K562 (cell line): ENCODE measurements at regions not wholly inside any gene's neighbourhood (a gene's known extent, or its start where the extent isn't known, plus 50 kb on each side); places are given as distances from the start of the nearest gene placed in this dataset.

Experiments
- ATAC-seq: fragments of 200-7000 bp; cut with Tn5 transposase; 3 replicates; pipeline ENCODE4 v1.9.1; 2020; ENCODE audit warnings: moderate library complexity
- BruUV-seq: library from RNA; stranded (reverse); fragments of 400-500 nt; replicated peaks from 2 replicates; lab custom pipeline; 2021; lab: Mats Ljungman, UMichigan
- CTCF ChIA-PET: fragments of 300-600 bp; formaldehyde crosslinking; extraction: SDS; loops from one replicate; lab custom pipeline; 2021; ENCODE audit warnings: low intra/inter-chr PET ratio; lab: Yijun Ruan, JAX
- POLR2A ChIA-PET: fragments of 300-600, 350-650 bp; sonication (Branson Sonifier 250); formaldehyde crosslinking; extraction: SDS; loops from one replicate; lab custom pipeline; 2021; ENCODE audit warnings: antibody characterized with exemption, inconsistent platforms; lab: Yijun Ruan, JAX
- DNase-seq, 4 experiments: peaks; one replicate each; pipeline versions ENCODE4 v3.0.0 to v3.0.0-alpha.2; 2011 to 2018; ENCODE audit warnings: low spot score in 3 of 4, mixed read lengths in 3 of 4; ENCODE audit errors: extremely low read depth in 1 of 4
- FAIRE-seq: peaks from 2 replicates; lab custom pipeline; 2011; peaks lifted over from hg19 to GRCh38; lab: Jason Lieb, UNC
- H2AFZ ChIP-seq: 2 replicates; pipeline ENCODE4 v1.6.0; 2011; ENCODE audit warnings: low read depth, low read length, control low read depth, inconsistent platforms
- H3K27ac ChIP-seq: fragments of 200-600 bp; 3 replicates; pipeline ENCODE4 v1.8.0; 2011; ENCODE audit warnings: low read depth, mild to moderate bottlenecking, control low read depth, inconsistent platforms, low read length, moderate library complexity, mixed read lengths; ENCODE audit errors: extremely low read depth
- H3K27me3 ChIP-seq, 2 experiments: fragments of 300-600 bp in 1 of 2; 2 replicates in 1 of 2; 3 replicates in 1 of 2; pipeline versions ENCODE4 v1.6.0 to v1.8.0; 2011; ENCODE audit warnings: inconsistent platforms in 2 of 2, low read length in 2 of 2, mild to moderate bottlenecking in 1 of 2, mixed read lengths in 1 of 2, moderate library complexity in 1 of 2; ENCODE audit not compliant: control insufficient read depth in 2 of 2, insufficient read depth in 2 of 2
- H3K36me3 ChIP-seq: fragments of 300-600 bp; 3 replicates; pipeline ENCODE4 v1.8.0; 2011; ENCODE audit warnings: mild to moderate bottlenecking, low read length, inconsistent platforms; ENCODE audit not compliant: control insufficient read depth, insufficient read depth
- H3K4me1 ChIP-seq, 2 experiments: fragments of 200-600 bp in 1 of 2; replicated peaks in 1 of 2; 2 replicates in 1 of 2; 3 replicates in 1 of 2; pipeline versions ENCODE4 v1.5.1 to v1.8.0; 2011; ENCODE audit warnings: inconsistent platforms in 2 of 2, low read length in 2 of 2, mild to moderate bottlenecking in 1 of 2, mixed read lengths in 1 of 2, moderate library complexity in 1 of 2; ENCODE audit not compliant: control insufficient read depth in 2 of 2, insufficient read depth in 2 of 2
- H3K4me2 ChIP-seq: 2 replicates; pipeline ENCODE4 v1.6.1; 2011; ENCODE audit warnings: low read length, control low read depth, inconsistent platforms, mixed read lengths; ENCODE audit not compliant: insufficient read depth
- H3K4me3 ChIP-seq: fragments of 200-600 bp; sonication (generic), shearing (Covaris generic); 2 replicates; pipeline ENCODE4 v1.5.1; 2016; ENCODE audit warnings: control low read depth, inconsistent platforms
- H3K79me2 ChIP-seq: fragments of 200-600 bp; 3 replicates; pipeline ENCODE4 v1.8.0; 2011; ENCODE audit warnings: low read length, inconsistent platforms; ENCODE audit not compliant: control insufficient read depth, insufficient read depth
- H3K9ac ChIP-seq, 2 experiments: 2 replicates each; pipeline versions ENCODE4 v1.6.0 to v1.6.1; 2011; ENCODE audit warnings: low read depth in 2 of 2, low read length in 2 of 2, control low read depth in 1 of 2, inconsistent platforms in 1 of 2, mild to moderate bottlenecking in 1 of 2, mixed read lengths in 1 of 2; ENCODE audit not compliant: insufficient read depth in 1 of 2
- H3K9me1 ChIP-seq: one replicate; pipeline ENCODE4 v1.6.0; 2011; ENCODE audit warnings: inconsistent platforms, mild to moderate bottlenecking, low read length, moderate library complexity; ENCODE audit not compliant: control insufficient read depth, insufficient read depth
- H3K9me3 ChIP-seq: replicated peaks from 2 replicates; pipeline ENCODE4 v1.5.1; 2011; ENCODE audit warnings: low read depth, low read length, inconsistent platforms; ENCODE audit not compliant: control insufficient read depth, insufficient read depth
- H4K20me1 ChIP-seq: replicated peaks from 2 replicates; pipeline ENCODE4 v1.6.1; 2011; ENCODE audit warnings: low read length, inconsistent platforms, mixed read lengths; ENCODE audit not compliant: control insufficient read depth, insufficient read depth
- CCAR2 ChIP-seq: fragments of 200-400 bp; formaldehyde crosslinking; IDR thresholded peaks from 2 replicates; pipeline ENCODE4 v1.6.1; 2017; ENCODE audit warnings: mild to moderate bottlenecking, low read depth, low read length
- CHAMP1 ChIP-seq: fragments of 450-650 bp; IDR thresholded peaks from 2 replicates; pipeline ENCODE4 v1.6.1; 2016; ENCODE audit warnings: mild to moderate bottlenecking
- CREB1 ChIP-seq, 2 experiments: sonication (generic) in 1 of 2; formaldehyde crosslinking in 1 of 2; IDR thresholded peaks; 2 replicates each; pipeline versions ENCODE4 v1.6.1 to v1.8.0; 2012 to 2022; ENCODE audit warnings: inconsistent platforms in 1 of 2, mild to moderate bottlenecking in 1 of 2, missing genetic modification reagents in 1 of 2, moderate library complexity in 1 of 2
- ETV6 ChIP-seq, 3 experiments: fragments of 150-350 bp in 1 of 3; sonication (generic) in 1 of 3; formaldehyde crosslinking in 1 of 3; IDR thresholded peaks; 2 replicates each; pipeline versions ENCODE4 v1.6.1 to v1.8.0; 2014 to 2022; ENCODE audit warnings: borderline replicate concordance in 2 of 3, low read depth in 2 of 3, antibody characterized with exemption in 1 of 3, low read length in 1 of 3, mild to moderate bottlenecking in 1 of 3, missing genetic modification reagents in 1 of 3
- HDAC2 ChIP-seq: fragments of 450-650 bp; IDR thresholded peaks from 2 replicates; pipeline ENCODE4 v1.6.1; 2016; ENCODE audit warnings: mild to moderate bottlenecking
- MAFF ChIP-seq: IDR thresholded peaks from 2 replicates; pipeline ENCODE4 v1.6.1; 2012; ENCODE audit warnings: low read length, improper control_type of control experiment
- NCOA1 ChIP-seq: fragments of 450-650 bp; IDR thresholded peaks from 2 replicates; pipeline ENCODE4 v1.6.1; 2016; ENCODE audit warnings: low read depth
- NR3C1 ChIP-seq: sonication (generic); formaldehyde crosslinking; IDR thresholded peaks from 2 replicates; pipeline ENCODE4 v1.8.1; 2022; ENCODE audit warnings: missing genetic modification reagents
- SMAD3 ChIP-seq: fragments of 450-650 bp; formaldehyde crosslinking; conservative IDR thresholded peaks from 2 replicates; pipeline ENCODE4 v1.4.0; 2020; ENCODE audit warnings: mild to moderate bottlenecking
- SNIP1 ChIP-seq: fragments of 450-650 bp; IDR thresholded peaks from 2 replicates; pipeline ENCODE4 v1.7.1; 2017; ENCODE audit warnings: low read depth, mild to moderate bottlenecking
- TOE1 ChIP-seq, 2 experiments: fragments of 450-650 bp in 1 of 2; sonication (generic) in 1 of 2; formaldehyde crosslinking in 1 of 2; IDR thresholded peaks; 2 replicates each; pipeline versions ENCODE4 v1.7.1 to v1.8.0; 2016 to 2022; ENCODE audit warnings: borderline replicate concordance in 2 of 2, mild to moderate bottlenecking in 2 of 2, antibody characterized with exemption in 1 of 2, inconsistent platforms in 1 of 2, low read depth in 1 of 2, missing genetic modification reagents in 1 of 2, moderate library complexity in 1 of 2
- ZNF3 ChIP-seq: fragments of 250-450 bp; sonication (Bioruptor Pico); IDR thresholded peaks from 2 replicates; pipeline ENCODE4 v1.5.0; 2021; ENCODE audit warnings: mild to moderate bottlenecking, moderate library complexity
- ZNF695 ChIP-seq: fragments of 450-650 bp; formaldehyde crosslinking; IDR thresholded peaks from 2 replicates; pipeline ENCODE4 v1.4.0; 2020; ENCODE audit warnings: mild to moderate bottlenecking, moderate library complexity
- in situ Hi-C: fragments of 300-500 bp; cut with MboI; formaldehyde crosslinking; loops from 4 replicates; pipeline ENCODE4 v1.15.0; 2018; ENCODE audit warnings: inconsistent platforms, mixed read lengths
- intact Hi-C: fragments of 100-400 bp; cut with micrococcal nuclease; formaldehyde crosslinking; loops from 2 replicates; pipeline ENCODE4 v1.14.2; 2022
- TF ChIP-seq, protein P1 (sequence below): sonication (generic); formaldehyde crosslinking; IDR thresholded peaks from 2 replicates; pipeline ENCODE4 v1.9.0; 2022; ENCODE audit warnings: mild to moderate bottlenecking, missing genetic modification reagents

- Histone ChIP-seq H3K4me2 (no peak overlapping the region), H3K27me3 (no peaks in the 10 kb centered on the region), H3K36me3 (no peaks in the 10 kb centered on the region), H3K4me1 (no peaks in the 10 kb centered on the region), H3K79me2 (no peaks in the 10 kb centered on the region), H4K20me1 (no peaks in the 10 kb centered on the region), H3K9ac (no peak overlapping the region), H3K9me3 (no peaks in the 10 kb centered on the region), H2AFZ (no peak overlapping the region), H3K27ac (no peak overlapping the region), H3K4me3 (no peak overlapping the region), H3K9me1 (no peaks in the 10 kb centered on the region)
- ATAC-seq: no peak
- in situ Hi-C loops (no loop called here), intact Hi-C loops (no loop called here)
- ChIA-PET CTCF (interaction anchor here (0.5 kb wide), 2 partner anchors 425 to 1914 kb away, joined by 3 read pairs; no protein-coding TSS in a partner anchor), POLR2A (no interaction called here)
- no peak for FAIRE-seq
- BruUV-seq: no TSS peak
- DNase-seq: no peak
- TF ChIP-seq NCOA1: no peak
- TF ChIP-seq ETV6 (IDR thresholded peaks at IDR 0.05; ENCODE audit: borderline replicate concordance in 1 of 2, low read depth in 2 of 2, low read length in 1 of 2): no peak
- no peak for TF ChIP-seq ETV6 (CRISPR knock-in tag; IDR thresholded peaks at IDR 0.05; ENCODE audit: borderline replicate concordance)
- no peak for TF ChIP-seq ZNF3
- TF ChIP-seq, protein P1, sequence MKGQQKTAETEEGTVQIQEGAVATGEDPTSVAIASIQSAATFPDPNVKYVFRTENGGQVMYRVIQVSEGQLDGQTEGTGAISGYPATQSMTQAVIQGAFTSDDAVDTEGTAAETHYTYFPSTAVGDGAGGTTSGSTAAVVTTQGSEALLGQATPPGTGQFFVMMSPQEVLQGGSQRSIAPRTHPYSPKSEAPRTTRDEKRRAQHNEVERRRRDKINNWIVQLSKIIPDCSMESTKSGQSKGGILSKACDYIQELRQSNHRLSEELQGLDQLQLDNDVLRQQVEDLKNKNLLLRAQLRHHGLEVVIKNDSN (CRISPR knock-in tag): no peak
- no peak for TF ChIP-seq CCAR2
- TF ChIP-seq TOE1 (IDR thresholded peaks at IDR 0.05; ENCODE audit: borderline replicate concordance): no peak
- no peak for TF ChIP-seq TOE1 (CRISPR knock-in tag; IDR thresholded peaks at IDR 0.05; ENCODE audit: borderline replicate concordance, low read depth)
- TF ChIP-seq CREB1 (IDR thresholded peaks at IDR 0.05): no peak
- TF ChIP-seq CREB1 (CRISPR knock-in tag; IDR thresholded peaks at IDR 0.05): no peak
- TF ChIP-seq HDAC2: no peak
- TF ChIP-seq CHAMP1: no peak
- no peak for TF ChIP-seq MAFF
- no peak for TF ChIP-seq SNIP1
- TF ChIP-seq NR3C1 (CRISPR knock-in tag): no peak
- no peak for TF ChIP-seq ZNF695 (CRISPR knock-in tag)
- no peak for TF ChIP-seq SMAD3 (CRISPR knock-in tag)
Measured at GRCh38 chr4:120139392-120139791, 72.7 kb upstream of the MAD2L1 start.
